ENCODE measurements at regions not wholly inside any gene's neighbourhood (a gene's known extent, or its start where the extent isn't known, plus 50 kb on each side); places are given as distances from the start of the nearest gene placed in this dataset.

DNA sequence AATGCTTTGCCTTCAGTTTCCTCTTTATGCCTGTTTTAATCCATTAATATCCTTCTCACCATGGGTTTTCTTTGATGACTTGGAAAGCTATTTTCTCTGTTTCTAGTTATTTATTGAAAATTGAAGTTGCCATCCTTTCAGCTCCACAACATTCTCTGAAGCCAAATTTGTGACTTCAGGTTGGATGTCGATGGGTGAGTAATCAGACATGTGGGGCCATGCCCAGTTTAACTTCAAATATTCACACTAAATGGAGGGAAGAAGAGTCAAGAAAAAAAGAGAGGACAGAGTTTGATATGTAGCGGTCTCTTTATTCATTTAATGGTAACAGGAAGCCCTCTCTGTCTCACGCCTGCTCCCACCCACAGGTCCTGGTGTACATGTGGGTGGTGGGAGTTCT, 89.1 kb upstream of the RIPOR2 start:
- Histone ChIP-seq H3K9me3 (replicated peaks) (no peaks in the 10 kb centered on the region), H3K27me3 (ENCODE audit: low read depth) (peaks cover 10% of the 10 kb centered on the region), H3K36me3 (no peaks in the 10 kb centered on the region), H3K4me1 (no peaks in the 10 kb centered on the region), H3K27ac (replicated peaks) (no peak overlapping the region), H3K4me3 (no peak overlapping the region)
- no peak for DNase-seq
- intact Hi-C loops (cut with micrococcal nuclease) = no loop called here
- no peak for TF ChIP-seq CTCF (IDR thresholded peaks at IDR 0.05; ENCODE audit: borderline replicate concordance)

DNA sequence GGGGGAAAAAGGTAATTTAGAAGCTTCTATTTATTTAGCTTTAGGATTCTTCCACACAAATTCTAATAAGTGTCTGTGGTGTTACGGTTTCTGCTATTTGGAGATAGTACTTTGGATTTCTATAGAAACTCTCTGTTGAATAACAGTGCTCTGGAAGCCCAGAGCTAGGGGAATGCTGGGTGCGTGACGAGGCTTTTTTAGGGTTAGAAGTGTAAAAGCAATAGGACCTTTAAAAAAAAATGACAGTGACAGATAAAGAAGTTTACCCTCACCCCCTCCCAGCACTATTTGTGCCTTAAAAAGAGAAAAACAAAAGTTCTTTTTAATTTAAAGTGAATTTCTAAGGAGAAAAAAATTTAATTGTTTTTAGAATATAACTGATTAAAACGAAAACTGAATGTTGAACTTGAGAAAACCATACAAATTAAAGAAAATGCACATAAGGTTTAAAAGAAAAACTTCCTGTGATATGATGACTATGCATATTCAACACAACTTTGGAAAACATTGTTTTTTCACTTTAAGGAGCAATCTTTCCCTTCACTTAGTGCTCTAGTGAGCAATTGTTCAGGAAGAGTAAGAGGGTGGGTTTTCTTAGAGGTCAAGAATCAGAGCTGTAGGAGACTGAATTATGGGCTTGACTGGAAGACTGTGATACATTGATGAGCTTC, 89.6 kb upstream of the RIPOR2 start:
- Histone ChIP-seq H3K27ac (replicated peaks) (no peak overlapping the region), H3K9me3 (replicated peaks) (no peaks in the 10 kb centered on the region), H3K27me3 (ENCODE audit: low read depth) (peaks cover 10% of the 10 kb centered on the region), H3K36me3 (no peaks in the 10 kb centered on the region), H3K4me1 (no peaks in the 10 kb centered on the region), H3K4me3 (no peak overlapping the region)
- TF ChIP-seq CTCF (IDR thresholded peaks at IDR 0.05; ENCODE audit: borderline replicate concordance) = no peak
- DNase-seq = no peak
- intact Hi-C loops (cut with micrococcal nuclease) = no loop called here

GRCh38 chr6:25025919-25026301, 90.2 kb upstream of the RIPOR2 start:
- no peak for DNase-seq

GRCh38 chr6:25026723-25027122, 91.0 kb upstream of the RIPOR2 start:
- H3K36me3 ChIP-seq = no peaks in the 10 kb centered on the region
- TF ChIP-seq CTCF (IDR thresholded peaks at IDR 0.05; ENCODE audit: borderline replicate concordance) = no peak
- no peaks in the 10 kb centered on the region for H3K9me3 ChIP-seq (replicated peaks)
- H3K27ac ChIP-seq (replicated peaks) = no peak overlapping the region
- no peak overlapping the region for H3K4me3 ChIP-seq
- intact Hi-C loops (cut with micrococcal nuclease) = no loop called here
- peaks cover 10% of the 10 kb centered on the region for H3K27me3 ChIP-seq (ENCODE audit: low read depth)
- no peak for DNase-seq
- no peaks in the 10 kb centered on the region for H3K4me1 ChIP-seq

More at GRCh38 chr6:25025919-25026301, 90.2 kb upstream of the RIPOR2 start:
- intact Hi-C loops (cut with micrococcal nuclease) = no loop called here
- Histone ChIP-seq H3K4me3 (no peak overlapping the region), H3K4me1 (no peaks in the 10 kb centered on the region), H3K9me3 (replicated peaks) (no peaks in the 10 kb centered on the region), H3K27me3 (ENCODE audit: low read depth) (peaks cover 10% of the 10 kb centered on the region), H3K36me3 (no peaks in the 10 kb centered on the region), H3K27ac (replicated peaks) (no peak overlapping the region)
- no peak for TF ChIP-seq CTCF (IDR thresholded peaks at IDR 0.05; ENCODE audit: borderline replicate concordance)

GRCh38 chr6:25027221-25027916, 91.6 kb upstream of the RIPOR2 start:
- Histone ChIP-seq H3K27ac (replicated peaks) (no peak overlapping the region), H3K9me3 (replicated peaks) (no peaks in the 10 kb centered on the region), H3K36me3 (no peaks in the 10 kb centered on the region), H3K4me1 (no peaks in the 10 kb centered on the region), H3K27me3 (ENCODE audit: low read depth) (peaks cover 10% of the 10 kb centered on the region), H3K4me3 (no peak overlapping the region)
- no peak for TF ChIP-seq CTCF (IDR thresholded peaks at IDR 0.05; ENCODE audit: borderline replicate concordance)
- no peak for DNase-seq
- intact Hi-C loops (cut with micrococcal nuclease) = no loop called here

All from left ventricle myocardium inferior (tissue), 1 donor.